Myocyte (in vitro differentiated cells): ENCODE measurements at regions not wholly inside any gene's neighbourhood (a gene's known extent, or its start where the extent isn't known, plus 50 kb on each side); places are given as distances from the start of the nearest gene placed in this dataset.

ENCODE experiments used
- DNase-seq: peaks from one replicate; pipeline ENCODE4 v3.0.0-alpha.2; 2012; ENCODE audit warnings: low read depth

DNA sequence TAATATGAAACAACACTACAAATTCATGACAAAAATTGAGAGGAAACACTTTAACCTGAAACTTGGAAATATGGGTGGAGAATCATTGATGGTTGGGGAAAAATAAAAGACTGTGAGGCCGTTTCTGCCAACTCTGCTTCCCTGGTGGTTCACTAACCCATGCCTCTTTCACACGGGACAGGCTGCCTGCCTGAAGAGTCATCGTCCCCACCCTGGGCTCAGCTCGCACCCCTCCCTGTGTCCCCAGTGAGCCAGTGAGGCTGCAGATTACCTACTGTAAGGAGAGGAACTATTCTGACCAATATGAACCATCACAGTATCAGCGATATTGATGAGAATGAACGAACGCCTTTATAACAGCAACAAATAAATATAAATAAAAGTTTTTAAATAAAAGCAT lies 357.8 kb upstream of the CDH20 start:
- DNase-seq: peak; percentile 40

GRCh38 chr18:60976976-60977375 lies 356.3 kb upstream of the CDH20 start:
- DNase-seq: no peak

GRCh38 chr18:60978338-60978737 lies 354.9 kb upstream of the CDH20 start:
- DNase-seq: peak; percentile 52

DNA sequence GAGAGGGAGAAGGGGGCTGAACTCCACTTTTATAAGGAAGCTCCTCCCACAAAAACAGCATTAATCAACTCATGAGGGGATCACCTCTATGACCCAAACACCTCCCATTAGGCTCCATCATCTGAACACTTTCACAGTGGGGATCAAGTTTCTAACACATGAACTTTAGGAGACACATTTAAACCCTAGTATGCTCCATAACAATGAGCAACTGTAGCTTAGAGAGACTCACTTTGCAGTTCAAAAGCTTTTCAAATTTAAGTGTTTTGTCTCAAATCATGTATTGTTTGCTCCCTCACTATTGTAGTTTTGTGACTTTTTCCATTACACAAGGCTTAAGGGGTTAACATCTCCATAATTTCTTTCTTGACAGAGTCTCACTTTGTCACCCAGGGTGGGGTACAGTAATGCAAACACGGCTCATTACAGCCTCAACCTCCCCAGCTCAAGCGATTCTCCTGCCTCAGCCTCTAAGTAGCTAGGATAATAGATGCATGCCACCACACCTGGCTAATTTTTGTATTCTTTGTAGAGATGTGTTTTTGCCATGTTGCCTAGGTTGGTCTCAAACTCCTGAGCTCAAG lies 352.7 kb upstream of the CDH20 start:
- DNase-seq: no peak

GRCh38 chr18:60981682-60982328 lies 351.4 kb upstream of the CDH20 start:
- no peak for DNase-seq

DNA sequence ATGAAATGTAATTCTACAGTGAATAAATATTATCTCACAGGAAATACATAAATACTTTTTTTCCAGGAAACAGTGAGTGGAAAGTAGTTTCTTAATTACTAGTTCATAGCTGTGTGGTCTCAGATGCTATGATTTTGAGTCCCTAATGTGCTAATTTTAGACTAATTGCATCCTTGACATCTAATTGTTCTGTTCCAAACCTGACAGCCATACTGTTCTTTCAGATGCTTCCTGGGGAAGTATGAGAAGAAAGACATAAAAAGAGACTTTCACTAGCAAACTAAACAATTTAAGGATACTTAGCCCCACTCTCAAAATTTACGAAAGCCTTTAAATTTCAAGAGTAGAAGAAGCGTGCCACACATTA lies 350.9 kb upstream of the CDH20 start:
- DNase-seq: no peak

DNA sequence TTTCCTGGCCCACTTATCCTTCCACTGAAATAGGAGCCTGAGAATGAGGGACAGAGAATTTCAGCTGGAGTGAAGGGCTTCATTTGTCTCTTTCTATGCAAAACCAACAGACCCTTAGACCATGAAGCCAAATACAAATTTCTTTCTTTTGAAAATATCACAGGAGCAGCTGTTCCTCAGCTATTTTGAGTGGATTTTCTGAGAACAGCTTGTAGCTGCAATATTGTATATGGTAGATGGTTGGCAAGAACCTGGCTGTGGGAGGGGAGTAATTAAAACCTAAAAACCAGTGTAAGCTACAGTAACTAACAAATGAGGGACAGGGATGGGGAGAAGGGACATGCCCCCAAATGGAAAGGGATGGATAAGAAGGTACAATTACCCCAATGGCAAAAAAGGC lies 350.3 kb upstream of the CDH20 start:
- DNase-seq: no peak

GRCh38 chr18:60984510-60984909 lies 348.7 kb upstream of the CDH20 start:
- DNase-seq: peak; percentile 41

DNA sequence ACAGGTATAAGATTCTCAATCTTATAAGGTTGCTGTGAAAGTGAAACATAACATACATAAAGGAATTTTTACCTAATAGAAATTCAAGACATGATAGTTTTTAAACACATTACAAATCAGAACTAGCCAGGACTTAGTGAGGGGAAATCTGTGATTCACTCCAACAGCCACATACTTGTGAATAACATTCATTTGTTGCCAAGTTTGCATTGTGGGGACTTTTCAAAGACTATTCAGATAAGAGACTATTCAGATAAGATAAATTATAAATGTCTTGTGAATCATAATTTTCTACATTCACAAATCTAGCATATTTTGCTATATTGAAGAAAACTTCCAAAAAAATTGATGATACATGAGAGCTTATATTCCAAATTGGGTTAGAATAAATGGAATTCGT lies 345.3 kb upstream of the CDH20 start:
- DNase-seq: no peak

GRCh38 chr18:60996326-60996725 lies 336.9 kb upstream of the CDH20 start:
- no peak for DNase-seq

DNA sequence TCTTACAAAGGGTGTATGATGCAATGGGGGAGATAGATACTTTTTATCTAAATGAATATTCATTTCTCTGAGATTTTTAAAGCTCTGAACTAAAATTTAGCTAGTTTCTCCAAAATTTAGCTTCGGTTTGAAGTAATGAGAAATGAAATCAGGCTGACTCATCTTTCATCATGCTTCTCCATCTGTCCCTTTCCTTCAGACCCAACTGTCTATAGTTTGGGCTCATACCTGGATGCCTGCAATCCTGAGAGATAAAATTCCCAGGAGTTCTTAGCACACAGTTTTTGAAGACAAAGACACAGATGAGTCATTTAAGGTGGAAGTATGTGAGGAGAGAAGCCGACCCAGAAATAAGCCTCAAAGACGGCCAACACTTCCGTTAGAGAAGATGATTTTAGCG lies 336.4 kb upstream of the CDH20 start:
- no peak for DNase-seq

DNA sequence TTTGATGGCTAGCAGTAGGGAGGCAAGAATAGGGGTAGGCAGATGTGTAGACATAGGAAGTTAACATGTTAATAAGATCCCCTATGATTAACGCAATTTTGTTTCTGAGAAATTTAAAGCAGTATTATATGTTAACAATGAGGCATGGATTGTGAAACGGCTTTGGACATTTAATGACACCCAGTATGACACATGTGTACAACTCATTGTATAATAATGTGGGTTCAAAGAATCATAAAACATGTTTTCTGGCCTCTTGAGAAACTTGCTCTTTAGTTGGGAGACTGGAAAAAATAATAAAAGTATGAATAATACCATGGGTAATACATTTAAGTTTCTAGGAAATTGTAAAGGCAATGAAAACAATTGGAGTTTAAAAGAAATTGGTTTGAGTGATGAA lies 332.1 kb upstream of the CDH20 start:
- no peak for DNase-seq

- no peak for DNase-seq
These were observed 326.5 kb upstream of the CDH20 start for GRCh38 chr18:61006687-61007224.

GRCh38 chr18:61019338-61020301 lies 313.6 kb upstream of the CDH20 start:
- no peak for DNase-seq

GRCh38 chr18:61025596-61025995 lies 307.6 kb upstream of the CDH20 start:
- peak; percentile 62 for DNase-seq

DNA sequence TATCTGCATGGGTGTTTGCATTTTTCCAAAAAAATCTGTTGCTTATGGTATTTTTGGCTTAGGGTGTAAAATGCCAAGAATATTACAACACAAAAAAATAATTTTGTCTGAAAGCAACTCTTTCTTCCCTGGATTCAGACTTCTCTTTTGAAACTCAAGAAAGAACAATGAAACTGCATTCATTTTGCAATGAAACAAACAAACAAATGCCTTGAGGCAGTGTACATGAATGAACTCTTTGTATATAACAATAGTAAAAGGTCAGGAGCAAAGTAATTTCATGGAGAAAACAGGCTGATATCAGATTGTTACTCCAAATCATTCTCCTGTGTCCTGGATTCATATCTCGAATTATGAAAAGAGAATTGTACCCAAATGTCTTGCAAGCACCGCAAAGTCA lies 301.6 kb upstream of the CDH20 start:
- no peak for DNase-seq

- peak; percentile 74 for DNase-seq
These were observed 298.6 kb upstream of the CDH20 start for GRCh38 chr18:61034580-61034979.

DNA sequence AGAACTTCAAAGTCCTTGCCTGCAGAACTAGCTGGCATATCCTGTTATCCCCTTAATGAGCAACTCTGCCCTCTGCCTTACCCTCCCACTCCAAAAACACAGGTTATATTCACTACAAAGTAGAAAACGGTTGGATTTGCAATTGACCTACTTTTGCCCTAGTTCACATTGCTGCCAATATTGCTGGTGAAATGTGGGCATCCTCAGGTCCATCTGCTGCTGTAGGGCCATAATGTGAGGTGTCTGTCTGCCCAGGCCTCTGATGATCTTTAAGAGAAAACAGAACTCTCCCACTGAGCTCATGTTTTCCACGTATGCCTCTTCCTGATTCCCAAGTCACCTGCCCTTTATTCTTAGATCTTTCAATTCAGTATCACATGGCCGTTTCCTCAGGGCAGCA lies 294.0 kb upstream of the CDH20 start:
- DNase-seq: no peak

DNA sequence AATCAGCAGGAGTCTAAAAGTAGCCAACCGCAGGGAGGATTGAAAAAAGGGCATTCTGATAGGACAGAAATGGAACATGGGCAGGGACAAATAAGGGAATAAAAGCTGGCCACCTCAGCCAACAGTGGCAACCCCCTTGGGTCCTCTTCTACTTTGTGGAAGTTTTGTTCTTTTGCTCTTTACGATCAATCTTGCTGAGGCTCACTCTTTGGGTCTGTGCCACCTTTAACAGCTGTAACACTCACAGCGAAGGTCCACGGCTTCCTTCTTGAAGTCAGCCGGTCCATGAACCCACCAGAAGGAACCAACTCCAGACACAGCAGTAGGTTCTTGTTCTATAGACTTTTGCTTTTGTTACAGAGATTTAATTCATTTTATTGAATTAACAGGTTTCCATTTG lies 285.4 kb upstream of the CDH20 start:
- no peak for DNase-seq

GRCh38 chr18:61057443-61057842 lies 275.8 kb upstream of the CDH20 start:
- DNase-seq: no peak

GRCh38 chr18:61062258-61062657 lies 271.0 kb upstream of the CDH20 start:
- DNase-seq: no peak

DNA sequence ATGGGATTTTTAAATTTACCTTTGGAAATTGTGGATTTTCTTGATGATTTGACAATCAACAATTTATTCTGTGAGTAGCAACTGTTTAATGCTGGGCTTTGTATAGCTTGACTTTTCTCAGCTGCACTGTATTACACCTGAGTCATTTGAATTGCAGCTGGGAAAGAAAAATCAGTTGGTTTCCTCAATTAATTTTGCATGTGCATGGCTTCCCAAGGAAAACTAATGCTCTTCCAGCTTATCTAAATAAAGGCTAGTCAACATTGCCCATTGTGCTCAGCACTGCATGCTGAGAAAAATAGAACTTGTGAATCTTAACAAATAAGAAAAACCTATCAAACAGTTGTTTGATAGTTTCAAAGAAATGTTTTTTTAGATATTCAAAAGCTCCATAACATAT lies 268.3 kb upstream of the CDH20 start:
- no peak for DNase-seq
